ENCODE measurements at regions not wholly inside any gene's neighbourhood (a gene's known extent, or its start where the extent isn't known, plus 50 kb on each side); places are given as distances from the start of the nearest gene placed in this dataset.
A peak's percentile ranks its signal among the peaks of the same experiment; 100 is the strongest.

DNA sequence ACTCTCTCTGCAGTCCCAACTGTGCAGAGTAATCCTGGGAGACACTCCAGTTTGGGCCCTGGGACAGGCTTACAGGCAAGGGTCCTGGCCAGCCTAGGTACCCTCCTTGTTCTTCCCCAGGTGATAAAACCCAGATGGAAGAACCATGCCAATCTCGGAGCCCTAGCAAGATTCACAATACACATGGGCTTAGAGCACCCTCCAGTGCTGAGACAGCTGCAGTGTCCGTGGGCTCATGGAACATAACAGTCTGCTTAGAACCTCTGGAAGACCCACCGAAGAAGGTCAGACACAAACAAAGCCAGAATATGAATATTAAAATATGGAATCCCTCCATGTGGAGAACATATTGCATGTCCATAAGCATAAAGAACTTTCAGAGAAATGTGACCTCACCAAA, 568.1 kb downstream of the KCNJ3 start:
- Mint-ChIP-seq H3K4me1 (no peaks in the 10 kb centered on the region), H3K9me3 (peaks cover 0 to 6% of the 10 kb centered on the region in 2 donors), H3K4me3 (no peak overlapping the region), H3K27ac (no peak overlapping the region), H3K36me3 (no peaks in the 10 kb centered on the region), H3K27me3 (no peaks in the 10 kb centered on the region)
- ATAC-seq (replicated peaks) (peak in 1 of 2 donors; percentile 31), DNase-seq (no peak)

- peaks cover 0 to 7% of the 10 kb centered on the region in 2 donors for H3K9me3 Mint-ChIP-seq
- peak in 1 of 2 donors; percentile 7 for ATAC-seq (replicated peaks)
These were observed 567.6 kb downstream of the KCNJ3 start for GRCh38 chr2:155266109-155266508.

DNA sequence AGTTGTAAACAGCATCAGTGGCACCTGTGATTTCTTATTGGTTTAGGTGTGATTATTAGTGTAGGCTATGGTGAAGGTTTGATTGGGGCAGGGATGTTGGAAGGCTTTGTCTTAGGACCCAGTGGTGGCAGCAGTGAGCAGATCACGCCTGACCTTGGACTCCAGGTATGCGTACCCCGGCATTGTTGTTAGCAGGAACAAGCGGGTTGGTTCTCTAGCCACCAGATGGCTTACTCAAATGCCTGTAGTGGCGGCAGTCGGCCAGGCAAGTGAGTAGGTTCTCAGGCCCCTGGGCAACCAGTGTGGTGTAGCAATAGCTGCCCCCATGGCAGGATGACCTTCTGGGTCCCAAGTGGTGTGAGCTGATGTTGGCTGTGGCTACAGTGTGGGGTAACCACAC, 558.3 kb downstream of the KCNJ3 start:
- Mint-ChIP-seq H3K36me3 (no peaks in the 10 kb centered on the region), H3K27me3 (no peaks in the 10 kb centered on the region), H3K9me3 (peaks cover 0 to 1% of the 10 kb centered on the region in 2 donors), H3K27ac (no peak overlapping the region), H3K4me1 (no peaks in the 10 kb centered on the region), H3K4me3 (no peak overlapping the region)
- no peak for ATAC-seq (replicated peaks)
- DNase-seq: no peak

More at GRCh38 chr2:155266109-155266508, 567.6 kb downstream of the KCNJ3 start:
- H3K4me1 Mint-ChIP-seq: no peaks in the 10 kb centered on the region
- no peak overlapping the region for H3K27ac Mint-ChIP-seq
- H3K27me3 Mint-ChIP-seq: no peaks in the 10 kb centered on the region
- no peak overlapping the region for H3K4me3 Mint-ChIP-seq
- no peaks in the 10 kb centered on the region for H3K36me3 Mint-ChIP-seq
- DNase-seq: no peak

- Mint-ChIP-seq H3K4me1 (no peaks in the 10 kb centered on the region), H3K27ac (no peak overlapping the region), H3K36me3 (no peaks in the 10 kb centered on the region), H3K4me3 (no peak overlapping the region), H3K9me3 (no peaks in the 10 kb centered on the region), H3K27me3 (no peaks in the 10 kb centered on the region)
- ATAC-seq (replicated peaks): peak in 1 of 2 donors; percentile 60
- DNase-seq: no peak
These were observed 552.3 kb downstream of the KCNJ3 start for GRCh38 chr2:155250800-155251199.

DNA sequence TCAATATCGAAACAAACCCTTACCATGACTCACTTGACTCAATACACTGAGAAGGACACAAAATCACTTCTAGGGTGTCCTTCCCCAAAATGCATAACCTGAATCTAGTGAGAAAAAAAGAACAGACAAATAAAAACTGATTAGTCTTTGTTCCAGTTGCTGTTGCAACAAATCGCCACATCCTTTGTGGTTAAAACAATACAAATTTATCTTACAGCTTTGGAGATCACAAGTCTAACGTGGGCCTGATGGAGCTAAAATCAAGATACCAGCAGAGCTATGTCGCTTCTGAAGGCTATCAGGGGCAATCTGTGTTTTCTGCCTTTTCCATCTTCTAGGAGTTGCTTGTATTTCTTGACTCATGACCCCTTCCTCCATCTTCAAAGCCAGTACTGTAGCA, 541.7 kb downstream of the KCNJ3 start:
- ATAC-seq (replicated peaks): no peak
- H3K4me3 Mint-ChIP-seq: no peak overlapping the region
- H3K27ac Mint-ChIP-seq: no peak overlapping the region
- H3K4me1 Mint-ChIP-seq: no peaks in the 10 kb centered on the region
- DNase-seq: no peak
- peaks cover 0 to 6% of the 10 kb centered on the region in 2 donors for H3K9me3 Mint-ChIP-seq
- no peaks in the 10 kb centered on the region for H3K27me3 Mint-ChIP-seq
- H3K36me3 Mint-ChIP-seq: no peaks in the 10 kb centered on the region

DNA sequence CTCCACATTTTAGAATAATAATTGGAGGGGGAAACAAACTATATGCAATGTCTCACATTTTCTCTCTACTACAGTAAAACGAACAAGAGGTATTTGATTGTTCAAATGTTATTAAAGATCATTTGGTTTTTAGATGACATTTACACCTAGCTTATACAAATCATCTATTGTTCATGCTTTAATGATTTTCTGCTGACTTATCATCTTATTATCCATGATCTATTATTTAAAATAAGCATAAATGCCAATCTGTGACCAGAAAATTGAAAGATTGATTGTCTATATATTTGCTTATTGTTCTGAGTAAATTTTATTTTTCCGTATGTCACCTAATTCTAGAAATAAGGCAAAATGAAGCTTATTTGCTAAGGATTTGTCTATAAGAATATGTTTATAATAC, 537.2 kb downstream of the KCNJ3 start:
- DNase-seq (no peak), ATAC-seq (replicated peaks) (no peak)
- Mint-ChIP-seq H3K9me3 (peaks cover 2 to 6% of the 10 kb centered on the region in 2 donors), H3K4me1 (no peaks in the 10 kb centered on the region), H3K4me3 (no peak overlapping the region), H3K27me3 (no peaks in the 10 kb centered on the region), H3K36me3 (no peaks in the 10 kb centered on the region), H3K27ac (no peak overlapping the region)

DNA sequence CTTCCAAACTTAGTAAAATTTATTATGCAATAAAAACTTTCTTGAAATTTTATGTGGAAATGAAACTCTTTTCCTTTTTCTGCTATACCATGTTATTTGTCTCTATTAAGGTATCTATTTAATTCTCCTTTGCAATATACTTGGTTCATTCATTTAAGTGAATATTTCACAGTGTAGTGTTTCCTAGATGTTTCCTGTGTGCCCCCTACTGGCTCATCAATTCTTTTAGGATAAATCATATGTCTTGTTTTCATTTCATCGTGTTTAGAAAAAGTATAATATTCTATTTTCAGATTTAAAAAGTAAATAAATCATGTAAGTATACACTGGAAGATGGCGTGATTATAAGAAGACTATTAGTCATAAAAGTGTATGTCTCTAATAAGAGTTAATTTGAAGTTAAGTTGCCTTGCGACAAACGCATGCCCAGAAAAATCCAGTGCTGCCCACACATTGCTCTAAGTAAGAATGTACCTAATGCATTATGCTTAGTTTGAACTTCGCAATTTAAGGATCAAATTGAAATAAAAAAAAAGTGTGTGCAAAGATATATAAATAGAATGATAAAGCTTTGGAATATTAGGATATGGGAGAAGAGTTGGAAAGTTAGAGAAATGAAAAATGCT, 525.4 kb downstream of the KCNJ3 start:
- no peak overlapping the region for H3K27ac Mint-ChIP-seq
- no peak for DNase-seq
- H3K9me3 Mint-ChIP-seq: no peaks in the 10 kb centered on the region
- no peaks in the 10 kb centered on the region for H3K27me3 Mint-ChIP-seq
- no peaks in the 10 kb centered on the region for H3K4me1 Mint-ChIP-seq
- no peaks in the 10 kb centered on the region for H3K36me3 Mint-ChIP-seq
- no peak for ATAC-seq (replicated peaks)
- no peak overlapping the region for H3K4me3 Mint-ChIP-seq

- no peak overlapping the region for H3K4me3 Mint-ChIP-seq
- H3K36me3 Mint-ChIP-seq: no peaks in the 10 kb centered on the region
- no peaks in the 10 kb centered on the region for H3K27me3 Mint-ChIP-seq
- no peak overlapping the region for H3K27ac Mint-ChIP-seq
- ATAC-seq (replicated peaks) (no peak), DNase-seq (no peak)
- no peaks in the 10 kb centered on the region for H3K4me1 Mint-ChIP-seq
- no peaks in the 10 kb centered on the region for H3K9me3 Mint-ChIP-seq
These were observed 520.5 kb downstream of the KCNJ3 start for GRCh38 chr2:155218945-155219344.

DNA sequence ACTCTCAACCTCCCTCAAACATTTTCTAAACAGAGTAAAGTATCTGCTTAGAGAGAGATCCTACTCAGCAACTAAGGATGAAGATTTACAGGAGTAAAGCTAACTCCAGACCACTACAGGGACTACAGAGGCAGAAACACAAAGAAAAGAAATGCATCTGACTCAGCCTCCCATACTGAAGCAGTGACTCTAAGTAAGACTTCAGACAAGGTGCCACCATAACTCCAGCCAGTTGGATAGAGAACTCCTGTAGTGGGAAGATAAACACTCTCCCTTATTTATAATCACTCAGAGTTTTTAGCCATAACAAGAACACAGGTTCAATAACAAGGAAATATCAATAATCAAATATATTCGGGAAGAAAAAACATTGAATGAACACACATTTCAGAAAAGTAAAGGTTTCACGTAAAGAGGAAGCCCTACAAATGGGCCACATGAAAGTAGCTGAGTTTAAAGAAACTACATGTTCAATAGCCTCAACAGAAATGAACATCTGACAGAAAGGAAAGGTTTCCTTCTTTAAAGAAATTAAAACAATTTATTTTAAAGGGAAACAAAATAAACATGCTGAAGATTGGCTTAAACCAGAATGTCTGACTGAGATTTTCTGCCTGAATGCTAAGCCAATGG, 519.9 kb downstream of the KCNJ3 start:
- Mint-ChIP-seq H3K27ac (no peak overlapping the region), H3K36me3 (no peaks in the 10 kb centered on the region), H3K9me3 (no peaks in the 10 kb centered on the region), H3K4me3 (no peak overlapping the region), H3K27me3 (no peaks in the 10 kb centered on the region), H3K4me1 (no peaks in the 10 kb centered on the region)
- DNase-seq: no peak
- no peak for ATAC-seq (replicated peaks)

DNA sequence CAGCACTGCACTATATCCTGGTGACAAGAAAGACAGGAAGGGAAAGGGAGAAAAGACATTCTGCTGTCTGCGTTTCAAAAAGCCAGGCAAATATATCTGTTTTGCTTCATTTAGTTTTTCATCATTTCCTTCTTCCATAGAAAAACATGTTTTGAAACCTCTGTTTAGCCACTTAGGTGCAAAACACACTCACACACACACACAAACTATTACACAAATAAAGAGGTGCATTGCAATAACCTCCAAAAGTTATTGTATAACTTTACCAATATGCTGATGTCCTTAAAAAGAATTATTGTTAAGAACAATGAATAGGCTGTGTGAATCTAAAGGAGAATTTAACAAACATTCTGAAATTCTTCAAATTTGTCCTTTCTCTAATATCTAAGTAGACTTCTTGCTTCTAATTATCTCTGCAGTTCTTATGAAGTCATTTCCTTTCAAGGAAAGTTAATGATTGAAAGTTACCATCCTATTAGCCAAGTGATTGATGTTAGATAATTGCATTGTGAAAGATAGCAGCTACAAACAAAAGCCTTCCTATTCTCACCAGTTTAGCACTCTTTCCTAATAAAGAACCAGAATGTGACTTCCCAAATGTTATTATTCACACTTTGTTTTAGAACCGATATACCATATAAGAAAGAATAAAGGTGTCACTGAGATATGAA, 516.7 kb downstream of the KCNJ3 start:
- H3K27me3 Mint-ChIP-seq: no peaks in the 10 kb centered on the region
- H3K36me3 Mint-ChIP-seq: no peaks in the 10 kb centered on the region
- DNase-seq (no peak), ATAC-seq (replicated peaks) (no peak)
- no peak overlapping the region for H3K4me3 Mint-ChIP-seq
- H3K9me3 Mint-ChIP-seq: peaks cover 0 to 1% of the 10 kb centered on the region in 2 donors
- no peak overlapping the region for H3K27ac Mint-ChIP-seq
- no peaks in the 10 kb centered on the region for H3K4me1 Mint-ChIP-seq

- Mint-ChIP-seq H3K27me3 (no peaks in the 10 kb centered on the region), H3K27ac (no peak overlapping the region), H3K36me3 (no peaks in the 10 kb centered on the region), H3K4me1 (no peaks in the 10 kb centered on the region), H3K9me3 (peaks cover 0 to 4% of the 10 kb centered on the region in 2 donors), H3K4me3 (no peak overlapping the region)
- no peak for ATAC-seq (replicated peaks)
- no peak for DNase-seq
These were observed 511.4 kb downstream of the KCNJ3 start for GRCh38 chr2:155209696-155210450.

GRCh38 chr2:155203178-155203577, 504.7 kb downstream of the KCNJ3 start:
- no peaks in the 10 kb centered on the region for H3K27me3 Mint-ChIP-seq
- no peak for ATAC-seq (replicated peaks)
- no peaks in the 10 kb centered on the region for H3K4me1 Mint-ChIP-seq
- no peak for DNase-seq
- no peak overlapping the region for H3K4me3 Mint-ChIP-seq
- no peaks in the 10 kb centered on the region for H3K36me3 Mint-ChIP-seq
- peaks cover 0 to 1% of the 10 kb centered on the region in 2 donors for H3K9me3 Mint-ChIP-seq
- H3K27ac Mint-ChIP-seq: no peak overlapping the region

DNA sequence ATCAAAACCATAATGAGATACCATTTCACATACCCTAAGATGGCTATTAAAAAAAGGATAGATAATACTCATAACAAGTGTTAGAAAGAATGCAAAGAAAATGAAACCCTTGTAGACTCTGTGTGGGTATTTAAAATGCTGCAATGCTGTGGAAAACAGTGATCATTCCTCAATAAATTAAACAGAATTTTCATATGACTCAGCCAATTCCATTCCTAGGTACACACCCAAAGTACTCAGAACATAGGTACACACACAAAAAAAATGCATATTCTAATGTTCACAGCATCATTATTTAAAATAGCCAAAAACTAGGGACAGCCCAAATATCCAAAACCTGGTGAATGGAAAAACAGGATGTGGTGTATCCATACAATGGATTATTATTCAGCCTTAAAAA, 502.3 kb downstream of the KCNJ3 start:
- H3K27me3 Mint-ChIP-seq: no peaks in the 10 kb centered on the region
- no peaks in the 10 kb centered on the region for H3K36me3 Mint-ChIP-seq
- H3K27ac Mint-ChIP-seq: no peak overlapping the region
- no peaks in the 10 kb centered on the region for H3K4me1 Mint-ChIP-seq
- DNase-seq: no peak
- no peak for ATAC-seq (replicated peaks)
- H3K4me3 Mint-ChIP-seq: no peak overlapping the region
- H3K9me3 Mint-ChIP-seq: no peaks in the 10 kb centered on the region

- peaks cover 0 to 5% of the 10 kb centered on the region in 2 donors for H3K9me3 Mint-ChIP-seq
- ATAC-seq (replicated peaks): no peak
- H3K4me1 Mint-ChIP-seq: no peaks in the 10 kb centered on the region
- H3K4me3 Mint-ChIP-seq: no peak overlapping the region
- no peak overlapping the region for H3K27ac Mint-ChIP-seq
- DNase-seq: no peak
- no peaks in the 10 kb centered on the region for H3K36me3 Mint-ChIP-seq
- no peaks in the 10 kb centered on the region for H3K27me3 Mint-ChIP-seq
These were observed 491.8 kb downstream of the KCNJ3 start for GRCh38 chr2:155190342-155190741.

Measured in stimulated activated naive B cell treated with anti-CD40 and anti-IgM and Interleukin-4, amounts not matched to agents 10 μg/mL and 1 μg/mL and 100 μg/mL, for 72 hours (primary cell).